Stimulated activated CD4-positive, alpha-beta T cell treated with anti-CD3 and anti-CD28 coated beads, TNF-alpha, amount 100 ng/mL, for 24 hours (primary cell): ENCODE measurements at regions not wholly inside any gene's neighbourhood (a gene's known extent, or its start where the extent isn't known, plus 50 kb on each side); places are given as distances from the start of the nearest gene placed in this dataset.

Experiments
- DNase-seq, 3 experiments: peaks; one replicate each; pipeline ENCODE4 v3.0.0-alpha.2; 2020; ENCODE audit warnings: low read depth in 3 of 3

GRCh38 chr1:50358962-50359361 is 64.3 kb downstream of the DMRTA2 start:
- DNase-seq: no peak

- DNase-seq: no peak
Measured at GRCh38 chr1:50357186-50357585, 66.1 kb downstream of the DMRTA2 start.

GRCh38 chr1:50354813-50355212 is 68.4 kb downstream of the DMRTA2 start:
- DNase-seq: no peak

- DNase-seq: no peak
Measured at GRCh38 chr1:50352428-50352827, 70.8 kb downstream of the DMRTA2 start.

GRCh38 chr1:50350868-50351267 is 72.4 kb downstream of the DMRTA2 start:
- DNase-seq: no peak

GRCh38 chr1:50350421-50350820 is 72.8 kb downstream of the DMRTA2 start:
- no peak for DNase-seq

GRCh38 chr1:50349242-50349565 is 74.0 kb downstream of the DMRTA2 start:
- no peak for DNase-seq

- peak; percentile 8 to 26 (median 9) for DNase-seq
Measured at GRCh38 chr1:50348449-50349241, 74.6 kb downstream of the DMRTA2 start.

GRCh38 chr1:50347933-50348332 is 75.3 kb downstream of the DMRTA2 start:
- no peak for DNase-seq

GRCh38 chr1:50346621-50347020 is 76.6 kb downstream of the DMRTA2 start:
- DNase-seq: no peak

- DNase-seq: no peak
Measured at GRCh38 chr1:50343323-50343722, 79.9 kb downstream of the DMRTA2 start.

- DNase-seq: no peak
Measured at GRCh38 chr1:50342525-50342924, 80.7 kb downstream of the DMRTA2 start.

- no peak for DNase-seq
Measured at GRCh38 chr1:50335036-50335435, 88.2 kb downstream of the DMRTA2 start.

- peak; percentile 17 to 60 (median 21) for DNase-seq
Measured at GRCh38 chr1:50333595-50333974, 89.7 kb downstream of the DMRTA2 start.

GRCh38 chr1:50332941-50333594 is 90.2 kb downstream of the DMRTA2 start:
- DNase-seq: peak; percentile 5 to 41 (median 17)

- no peak for DNase-seq
Measured at GRCh38 chr1:50329332-50329932, 93.8 kb downstream of the DMRTA2 start.

GRCh38 chr1:50328552-50328951 is 94.7 kb downstream of the DMRTA2 start:
- no peak for DNase-seq

- DNase-seq: no peak
Measured at GRCh38 chr1:50326026-50326425, 97.2 kb downstream of the DMRTA2 start.

GRCh38 chr1:50322579-50322978 is 100.7 kb downstream of the DMRTA2 start:
- no peak for DNase-seq

- no peak for DNase-seq
Measured at GRCh38 chr1:50318428-50318827, 104.8 kb downstream of the DMRTA2 start.

GRCh38 chr1:50308878-50309277 is 114.4 kb downstream of the DMRTA2 start:
- DNase-seq: no peak

- no peak for DNase-seq
Measured at GRCh38 chr1:50305808-50306207, 117.4 kb downstream of the DMRTA2 start.

- DNase-seq: no peak
Measured at GRCh38 chr1:50300297-50300696, 122.9 kb downstream of the DMRTA2 start.
